ENCODE measurements at regions not wholly inside any gene's neighbourhood (a gene's known extent, or its start where the extent isn't known, plus 50 kb on each side); places are given as distances from the start of the nearest gene placed in this dataset.

GRCh38 chr16:60200161-60200560, 1466.0 kb upstream of the GOT2 start:
- Histone ChIP-seq H3K27ac (ENCODE audit: low read depth in 2 of 2, low read length in 2 of 2) (no peak overlapping the region), H3K9ac (ENCODE audit: low read length in 3 of 3) (no peak overlapping the region), H3K9me3 (ENCODE audit: control insufficient read depth in 2 of 3, insufficient read depth in 1 of 3, low read length in 3 of 3) (no peaks in the 10 kb centered on the region), H3K4me1 (ENCODE audit: control insufficient read depth in 2 of 3, insufficient read depth in 2 of 3, low read depth in 1 of 3, low read length in 3 of 3) (no peaks in the 10 kb centered on the region), H3K36me3 (ENCODE audit: control insufficient read depth in 2 of 3, insufficient read depth in 3 of 3, low read length in 3 of 3) (no peaks in the 10 kb centered on the region), H3K27me3 (ENCODE audit: control insufficient read depth, insufficient read depth, low read length) (no peaks in the 10 kb centered on the region), H3K4me3 (ENCODE audit: low read length in 3 of 3) (no peak overlapping the region)
- no peak for DNase-seq
- intact Hi-C loops (cut with DNase I), result no loop called here
- FAIRE-seq, result no peak
- no peak for TF ChIP-seq CTCF (IDR thresholded peaks at IDR 0.05; ENCODE audit: borderline replicate concordance, extremely low read depth, insufficient read depth)

GRCh38 chr16:60199150-60199549, 1465.0 kb upstream of the GOT2 start:
- no peak for DNase-seq
- intact Hi-C loops (cut with DNase I), result no loop called here
- H3K27me3 ChIP-seq (ENCODE audit: control insufficient read depth, insufficient read depth, low read length), result no peaks in the 10 kb centered on the region
- no peaks in the 10 kb centered on the region for H3K4me1 ChIP-seq (ENCODE audit: control insufficient read depth in 2 of 3, insufficient read depth in 2 of 3, low read depth in 1 of 3, low read length in 3 of 3)
- no peak overlapping the region for H3K27ac ChIP-seq (ENCODE audit: low read depth in 2 of 2, low read length in 2 of 2)
- FAIRE-seq, result no peak
- no peaks in the 10 kb centered on the region for H3K9me3 ChIP-seq (ENCODE audit: control insufficient read depth in 2 of 3, insufficient read depth in 1 of 3, low read length in 3 of 3)
- H3K36me3 ChIP-seq (ENCODE audit: control insufficient read depth in 2 of 3, insufficient read depth in 3 of 3, low read length in 3 of 3), result no peaks in the 10 kb centered on the region
- TF ChIP-seq CTCF (IDR thresholded peaks at IDR 0.05; ENCODE audit: borderline replicate concordance, extremely low read depth, insufficient read depth), result no peak
- no peak overlapping the region for H3K4me3 ChIP-seq (ENCODE audit: low read length in 3 of 3)
- no peak overlapping the region for H3K9ac ChIP-seq (ENCODE audit: low read length in 3 of 3)

GRCh38 chr16:60181536-60181935, 1447.4 kb upstream of the GOT2 start:
- intact Hi-C loops (cut with DNase I), result no loop called here
- TF ChIP-seq CTCF (IDR thresholded peaks at IDR 0.05; ENCODE audit: borderline replicate concordance, extremely low read depth, insufficient read depth), result no peak
- FAIRE-seq, result no peak

GRCh38 chr16:60180609-60181008, 1446.5 kb upstream of the GOT2 start:
- intact Hi-C loops (cut with DNase I), result no loop called here
- FAIRE-seq, result no peak

More at GRCh38 chr16:60181536-60181935, 1447.4 kb upstream of the GOT2 start:
- H3K36me3 ChIP-seq (ENCODE audit: control insufficient read depth in 2 of 3, insufficient read depth in 3 of 3, low read length in 3 of 3), result no peaks in the 10 kb centered on the region
- DNase-seq, result no peak
- H3K27ac ChIP-seq (ENCODE audit: low read depth in 2 of 2, low read length in 2 of 2), result no peak overlapping the region
- no peaks in the 10 kb centered on the region for H3K9me3 ChIP-seq (ENCODE audit: control insufficient read depth in 2 of 3, insufficient read depth in 1 of 3, low read length in 3 of 3)
- no peaks in the 10 kb centered on the region for H3K4me1 ChIP-seq (ENCODE audit: control insufficient read depth in 2 of 3, insufficient read depth in 2 of 3, low read depth in 1 of 3, low read length in 3 of 3)
- H3K27me3 ChIP-seq (ENCODE audit: control insufficient read depth, insufficient read depth, low read length), result no peaks in the 10 kb centered on the region
- no peak overlapping the region for H3K4me3 ChIP-seq (ENCODE audit: low read length in 3 of 3)
- H3K9ac ChIP-seq (ENCODE audit: low read length in 3 of 3), result no peak overlapping the region

More at GRCh38 chr16:60180609-60181008, 1446.5 kb upstream of the GOT2 start:
- no peak for TF ChIP-seq CTCF (IDR thresholded peaks at IDR 0.05; ENCODE audit: borderline replicate concordance, extremely low read depth, insufficient read depth)
- Histone ChIP-seq H3K36me3 (ENCODE audit: control insufficient read depth in 2 of 3, insufficient read depth in 3 of 3, low read length in 3 of 3) (no peaks in the 10 kb centered on the region), H3K4me1 (ENCODE audit: control insufficient read depth in 2 of 3, insufficient read depth in 2 of 3, low read depth in 1 of 3, low read length in 3 of 3) (no peaks in the 10 kb centered on the region), H3K27ac (ENCODE audit: low read depth in 2 of 2, low read length in 2 of 2) (no peak overlapping the region), H3K9ac (ENCODE audit: low read length in 3 of 3) (no peak overlapping the region), H3K27me3 (ENCODE audit: control insufficient read depth, insufficient read depth, low read length) (no peaks in the 10 kb centered on the region), H3K4me3 (ENCODE audit: low read length in 3 of 3) (no peak overlapping the region), H3K9me3 (ENCODE audit: control insufficient read depth in 2 of 3, insufficient read depth in 1 of 3, low read length in 3 of 3) (no peaks in the 10 kb centered on the region)
- DNase-seq, result no peak

All from kidney (tissue), 13 donors.